Osteoblast (primary cell): ENCODE measurements at regions not wholly inside any gene's neighbourhood (a gene's known extent, or its start where the extent isn't known, plus 50 kb on each side); places are given as distances from the start of the nearest gene placed in this dataset.

Source experiments
- DNase-seq: peaks from one replicate; pipeline ENCODE4 v3.0.0; 2011; ENCODE audit warnings: low spot score, mixed read lengths; ENCODE audit not compliant: insufficient read length; ENCODE audit errors: missing footprints
- H2AFZ ChIP-seq: 2 replicates; pipeline ENCODE4 v1.6.0; 2011; ENCODE audit warnings: mild to moderate bottlenecking, low read length
- H3K27ac ChIP-seq: 2 replicates; pipeline ENCODE4 v1.5.1; 2011; ENCODE audit warnings: mild to moderate bottlenecking, low read depth, low read length, moderate library complexity
- H3K27me3 ChIP-seq: 2 replicates; pipeline ENCODE4 v1.6.0; 2012; ENCODE audit warnings: mild to moderate bottlenecking, control low read depth, inconsistent platforms, low read length, moderate library complexity; ENCODE audit not compliant: insufficient read depth
- H3K36me3 ChIP-seq: 2 replicates; pipeline ENCODE4 v1.5.1; 2011; ENCODE audit warnings: mild to moderate bottlenecking, low read length, control low read depth, moderate library complexity; ENCODE audit not compliant: insufficient read depth
- H3K4me1 ChIP-seq: 2 replicates; pipeline ENCODE4 v1.5.1; 2011; ENCODE audit warnings: mild to moderate bottlenecking, low read length, control low read depth, moderate library complexity; ENCODE audit not compliant: insufficient read depth
- H3K4me2 ChIP-seq: 2 replicates; pipeline ENCODE4 v1.6.0; 2011; ENCODE audit warnings: mild to moderate bottlenecking, low read length; ENCODE audit not compliant: insufficient read depth
- H3K4me3 ChIP-seq: fragments of 200-600 bp; sonication (generic); 3 replicates; pipeline ENCODE4 v1.5.1; 2012; ENCODE audit warnings: mild to moderate bottlenecking, low read length, inconsistent platforms; ENCODE audit not compliant: insufficient read depth
- H3K79me2 ChIP-seq: 2 replicates; pipeline ENCODE4 v1.6.0; 2012; ENCODE audit warnings: mild to moderate bottlenecking, low read length, control low read depth, inconsistent platforms; ENCODE audit not compliant: insufficient read depth
- H3K9me3 ChIP-seq: 2 replicates; pipeline ENCODE4 v1.5.1; 2011; ENCODE audit warnings: low read depth, low read length, control low read depth
- H4K20me1 ChIP-seq: 2 replicates; pipeline ENCODE4 v1.6.0; 2012; ENCODE audit warnings: mild to moderate bottlenecking, low read length, control low read depth; ENCODE audit not compliant: insufficient read depth
- CTCF ChIP-seq: IDR thresholded peaks from 2 replicates; pipeline ENCODE4 v1.5.1; 2011; ENCODE audit warnings: mild to moderate bottlenecking, low read depth, low read length, moderate library complexity; ENCODE audit errors: extremely low read depth

GRCh38 chr1:232493869-232494268, 136.1 kb downstream of the SIPA1L2 start:
- DNase-seq: no peak
- H2AFZ ChIP-seq: no peak overlapping the region
- H3K4me3 ChIP-seq: no peak overlapping the region
- H4K20me1 ChIP-seq: no peaks in the 10 kb centered on the region
- no peak for TF ChIP-seq CTCF
- no peak overlapping the region for H3K27ac ChIP-seq
- H3K9me3 ChIP-seq: no peaks in the 10 kb centered on the region
- H3K36me3 ChIP-seq: no peaks in the 10 kb centered on the region
- no peak overlapping the region for H3K4me2 ChIP-seq
- H3K27me3 ChIP-seq: no peaks in the 10 kb centered on the region
- no peaks in the 10 kb centered on the region for H3K4me1 ChIP-seq
- H3K79me2 ChIP-seq: no peaks in the 10 kb centered on the region

GRCh38 chr1:232489256-232489655, 140.7 kb downstream of the SIPA1L2 start:
- Histone ChIP-seq H3K9me3 (no peaks in the 10 kb centered on the region), H3K4me3 (no peak overlapping the region), H3K27ac (no peak overlapping the region), H2AFZ (no peak overlapping the region), H3K79me2 (no peaks in the 10 kb centered on the region), H3K27me3 (no peaks in the 10 kb centered on the region), H3K4me2 (no peak overlapping the region), H4K20me1 (no peaks in the 10 kb centered on the region), H3K4me1 (no peaks in the 10 kb centered on the region), H3K36me3 (no peaks in the 10 kb centered on the region)
- no peak for TF ChIP-seq CTCF
- no peak for DNase-seq

- H3K4me2 ChIP-seq: no peak overlapping the region
- no peaks in the 10 kb centered on the region for H3K36me3 ChIP-seq
- H4K20me1 ChIP-seq: no peaks in the 10 kb centered on the region
- DNase-seq: no peak
- no peaks in the 10 kb centered on the region for H3K4me1 ChIP-seq
- H3K27ac ChIP-seq: no peak overlapping the region
- H3K27me3 ChIP-seq: no peaks in the 10 kb centered on the region
- no peak overlapping the region for H3K4me3 ChIP-seq
- H2AFZ ChIP-seq: no peak overlapping the region
- no peaks in the 10 kb centered on the region for H3K79me2 ChIP-seq
- TF ChIP-seq CTCF: no peak
- H3K9me3 ChIP-seq: no peaks in the 10 kb centered on the region
Observed at GRCh38 chr1:232487236-232487635, 142.7 kb downstream of the SIPA1L2 start.

- Histone ChIP-seq H3K27me3 (no peaks in the 10 kb centered on the region), H3K79me2 (no peaks in the 10 kb centered on the region), H3K9me3 (no peaks in the 10 kb centered on the region), H3K36me3 (no peaks in the 10 kb centered on the region), H3K27ac (no peak overlapping the region), H4K20me1 (no peaks in the 10 kb centered on the region), H3K4me3 (no peak overlapping the region), H2AFZ (no peak overlapping the region), H3K4me2 (no peak overlapping the region), H3K4me1 (no peaks in the 10 kb centered on the region)
- DNase-seq: no peak
- TF ChIP-seq CTCF: no peak
Observed at GRCh38 chr1:232486454-232487207, 143.3 kb downstream of the SIPA1L2 start.
